ENCODE measurements at regions not wholly inside any gene's neighbourhood (a gene's known extent, or its start where the extent isn't known, plus 50 kb on each side); places are given as distances from the start of the nearest gene placed in this dataset.

DNA sequence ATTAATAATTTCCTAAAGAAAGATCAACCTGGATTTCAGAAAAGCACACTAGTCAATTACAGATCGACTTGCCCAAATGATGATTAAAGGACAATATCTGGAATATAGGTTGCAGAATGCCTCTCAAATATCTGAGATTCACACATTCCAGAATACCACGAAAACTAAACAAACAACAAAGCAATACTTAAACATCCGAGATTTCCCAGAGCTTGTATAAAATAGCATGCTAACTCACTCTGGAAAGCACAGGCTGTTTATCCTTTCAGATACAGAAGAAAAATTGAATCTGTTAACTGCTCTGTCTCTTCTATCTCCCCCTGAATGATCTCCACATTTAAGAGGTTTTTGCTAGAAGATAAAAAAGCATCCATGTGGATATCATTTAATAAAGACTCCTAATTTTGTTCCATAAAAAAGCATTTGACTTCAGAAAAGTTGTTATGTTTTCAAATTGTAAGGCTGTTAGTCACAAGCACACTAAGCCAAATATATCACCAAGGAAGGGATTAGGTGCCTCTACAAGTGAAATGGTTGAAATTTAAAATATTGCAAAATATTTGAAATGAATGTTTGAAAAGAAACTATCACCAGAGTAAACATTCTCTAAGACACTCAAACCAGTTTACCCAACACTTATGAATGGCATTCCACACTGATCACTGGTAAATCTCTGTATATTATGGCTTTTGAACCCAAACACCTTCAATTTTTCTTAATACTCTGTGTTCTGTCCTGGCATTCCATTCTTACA, 865.1 kb upstream of the ADAMTS5 start:
- TF ChIP-seq, protein P1, sequence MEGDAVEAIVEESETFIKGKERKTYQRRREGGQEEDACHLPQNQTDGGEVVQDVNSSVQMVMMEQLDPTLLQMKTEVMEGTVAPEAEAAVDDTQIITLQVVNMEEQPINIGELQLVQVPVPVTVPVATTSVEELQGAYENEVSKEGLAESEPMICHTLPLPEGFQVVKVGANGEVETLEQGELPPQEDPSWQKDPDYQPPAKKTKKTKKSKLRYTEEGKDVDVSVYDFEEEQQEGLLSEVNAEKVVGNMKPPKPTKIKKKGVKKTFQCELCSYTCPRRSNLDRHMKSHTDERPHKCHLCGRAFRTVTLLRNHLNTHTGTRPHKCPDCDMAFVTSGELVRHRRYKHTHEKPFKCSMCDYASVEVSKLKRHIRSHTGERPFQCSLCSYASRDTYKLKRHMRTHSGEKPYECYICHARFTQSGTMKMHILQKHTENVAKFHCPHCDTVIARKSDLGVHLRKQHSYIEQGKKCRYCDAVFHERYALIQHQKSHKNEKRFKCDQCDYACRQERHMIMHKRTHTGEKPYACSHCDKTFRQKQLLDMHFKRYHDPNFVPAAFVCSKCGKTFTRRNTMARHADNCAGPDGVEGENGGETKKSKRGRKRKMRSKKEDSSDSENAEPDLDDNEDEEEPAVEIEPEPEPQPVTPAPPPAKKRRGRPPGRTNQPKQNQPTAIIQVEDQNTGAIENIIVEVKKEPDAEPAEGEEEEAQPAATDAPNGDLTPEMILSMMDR (IDR thresholded peaks at IDR 0.05; ENCODE audit: extremely low read depth in 1 of 2, insufficient read depth in 1 of 2, low read depth in 1 of 2, low read length in 2 of 2), result no peak
- TF ChIP-seq POLR2A (IDR thresholded peaks at IDR 0.05; ENCODE audit: low read depth, low read length) (no peak), POLR2AphosphoS5 (IDR thresholded peaks at IDR 0.05; ENCODE audit: insufficient read depth, low read depth, low read length) (no peak), EZH2 (IDR thresholded peaks at IDR 0.05; ENCODE audit: borderline replicate concordance, low read depth, low read length, severe bottlenecking) (no peak), MYC (IDR thresholded peaks at IDR 0.05; ENCODE audit: low read depth, low read length) (no peak), GATA2 (IDR thresholded peaks at IDR 0.05; ENCODE audit: insufficient read depth, insufficient read length, low read depth, low read length) (no peak), FOS (IDR thresholded peaks at IDR 0.05; ENCODE audit: borderline replicate concordance, insufficient read depth, low read length) (no peak)
